HEK293 (cell line): ENCODE measurements at regions not wholly inside any gene's neighbourhood (a gene's known extent, or its start where the extent isn't known, plus 50 kb on each side); places are given as distances from the start of the nearest gene placed in this dataset.
"Not testable (repeated sequence)": the region's sequence is repeated elsewhere in the genome, so short reads cannot be mapped to it uniquely, and the experiment has no call there.

Experiments
- CTCF ChIA-PET: fragments of 350-600 bp; formaldehyde crosslinking; extraction: SDS; loops from one replicate; lab custom pipeline; 2021; ENCODE audit warnings: antibody characterized with exemption; lab: Yijun Ruan, JAX
- POLR2A ChIA-PET: fragments of 300-600 bp; formaldehyde crosslinking; extraction: SDS; loops from one replicate; lab custom pipeline; 2020; ENCODE audit warnings: antibody characterized with exemption, inconsistent platforms; lab: Yijun Ruan, JAX
- H3K27ac ChIP-seq: fragments of 200-500 bp; sonication (Bioruptor generic); 2 replicates; pipeline ENCODE4 v1.5.1; 2014; ENCODE audit warnings: low read depth, low read length, control low read depth, inconsistent platforms; ENCODE audit errors: extremely low read depth
- H3K36me3 ChIP-seq, 2 experiments: fragments of 200-500 bp in 1 of 2; sonication (Bioruptor generic) in 1 of 2; 1 replicate in 1 of 2; 2 replicates in 1 of 2; pipeline ENCODE4 v1.5.1; 2014 to 2017; ENCODE audit warnings: inconsistent platforms in 2 of 2, low read length in 2 of 2; ENCODE audit not compliant: control insufficient read depth in 2 of 2, insufficient read depth in 1 of 2
- H3K4me1 ChIP-seq: fragments of 200-500 bp; sonication (Bioruptor generic); 2 replicates; pipeline ENCODE4 v1.5.1; 2014; ENCODE audit warnings: mild to moderate bottlenecking, low read length, inconsistent platforms; ENCODE audit not compliant: control insufficient read depth, insufficient read depth
- H3K4me3 ChIP-seq: 2 replicates; pipeline ENCODE4 v1.5.1; 2011; ENCODE audit warnings: low read depth, mild to moderate bottlenecking, control low read depth, low read length, moderate library complexity
- H3K9me3 ChIP-seq: fragments of 200-500 bp; sonication (Bioruptor generic); 2 replicates; pipeline ENCODE4 v1.5.1; 2014; ENCODE audit warnings: low read depth, low read length, inconsistent platforms; ENCODE audit not compliant: control insufficient read depth, insufficient read depth
- BCL11A ChIP-seq: fragments of 450-650 bp; formaldehyde crosslinking; IDR thresholded peaks from 2 replicates; pipeline ENCODE4 v1.5.1; 2016; ENCODE audit warnings: low read depth, missing biosample characterization, missing genetic modification characterization
- HIC1 ChIP-seq: fragments of 450-650 bp; formaldehyde crosslinking; IDR thresholded peaks from 2 replicates; pipeline ENCODE4 v1.5.1; 2016; ENCODE audit warnings: missing biosample characterization, missing genetic modification characterization
- KLF9 ChIP-seq: fragments of 450-650 bp; formaldehyde crosslinking; IDR thresholded peaks from 2 replicates; pipeline ENCODE4 v1.5.1; 2016; ENCODE audit warnings: missing biosample characterization, missing genetic modification characterization, low read depth
- ZBTB17 ChIP-seq: fragments of 450-650 bp; formaldehyde crosslinking; IDR thresholded peaks from 2 replicates; pipeline ENCODE4 v1.5.1; 2016; ENCODE audit warnings: missing biosample characterization, missing genetic modification characterization
- ZFHX2 ChIP-seq: fragments of 450-650 bp; formaldehyde crosslinking; conservative IDR thresholded peaks from 2 replicates; pipeline ENCODE4 v1.5.1; 2016; ENCODE audit warnings: missing biosample characterization, missing genetic modification characterization
- ZNF138 ChIP-seq: fragments of 450-650 bp; formaldehyde crosslinking; IDR thresholded peaks from 2 replicates; pipeline ENCODE4 v1.5.1; 2016; ENCODE audit warnings: missing biosample characterization, missing genetic modification characterization, borderline replicate concordance
- ZNF140 ChIP-seq: fragments of 450-650 bp; formaldehyde crosslinking; IDR thresholded peaks from 2 replicates; pipeline ENCODE4 v1.5.1; 2016; ENCODE audit warnings: missing biosample characterization, missing genetic modification characterization
- ZNF155 ChIP-seq: fragments of 450-650 bp; formaldehyde crosslinking; IDR thresholded peaks from 2 replicates; pipeline ENCODE4 v1.5.1; 2016; ENCODE audit warnings: missing biosample characterization, missing genetic modification characterization
- ZNF221 ChIP-seq: fragments of 450-650 bp; formaldehyde crosslinking; IDR thresholded peaks from 2 replicates; pipeline ENCODE4 v1.5.1; 2017; ENCODE audit warnings: missing biosample characterization, missing genetic modification characterization, borderline replicate concordance
- ZNF23 ChIP-seq: fragments of 450-650 bp; formaldehyde crosslinking; IDR thresholded peaks from 2 replicates; pipeline ENCODE4 v1.5.1; 2016; ENCODE audit warnings: missing biosample characterization, missing genetic modification characterization, borderline replicate concordance
- ZNF350 ChIP-seq: fragments of 450-650 bp; formaldehyde crosslinking; IDR thresholded peaks from 2 replicates; pipeline ENCODE4 v1.5.0; 2017; ENCODE audit warnings: missing biosample characterization, mild to moderate bottlenecking, missing genetic modification characterization
- ZNF433 ChIP-seq: fragments of 450-650 bp; formaldehyde crosslinking; IDR thresholded peaks from 2 replicates; pipeline ENCODE4 v1.5.1; 2016; ENCODE audit warnings: missing biosample characterization, missing genetic modification characterization, low read depth
- ZNF518A ChIP-seq: fragments of 450-650 bp; formaldehyde crosslinking; conservative IDR thresholded peaks from 2 replicates; pipeline ENCODE4 v1.5.1; 2016; ENCODE audit warnings: low read depth, missing biosample characterization, missing genetic modification characterization
- ZNF548 ChIP-seq: fragments of 450-650 bp; formaldehyde crosslinking; IDR thresholded peaks from 2 replicates; pipeline ENCODE4 v1.5.1; 2016; ENCODE audit warnings: missing biosample characterization, missing genetic modification characterization
- ZNF580 ChIP-seq: fragments of 450-650 bp; formaldehyde crosslinking; IDR thresholded peaks from 2 replicates; pipeline ENCODE4 v1.5.1; 2016; ENCODE audit warnings: missing biosample characterization, missing genetic modification characterization
- ZNF596 ChIP-seq: fragments of 450-650 bp; IDR thresholded peaks from 2 replicates; pipeline ENCODE4 v1.5.0; 2018; ENCODE audit warnings: missing biosample characterization, mild to moderate bottlenecking, missing genetic modification characterization, moderate library complexity
- ZNF639 ChIP-seq: fragments of 450-650 bp; formaldehyde crosslinking; IDR thresholded peaks from 2 replicates; pipeline ENCODE4 v1.5.1; 2016; ENCODE audit warnings: missing biosample characterization, missing genetic modification characterization
- ZNF654 ChIP-seq: fragments of 450-650 bp; formaldehyde crosslinking; IDR thresholded peaks from 2 replicates; pipeline ENCODE4 v1.5.1; 2016; ENCODE audit warnings: low read depth, missing biosample characterization, missing genetic modification characterization
- ZNF658 ChIP-seq: fragments of 450-650 bp; formaldehyde crosslinking; IDR thresholded peaks from 2 replicates; pipeline ENCODE4; 2016; ENCODE audit warnings: missing biosample characterization, missing genetic modification characterization

DNA sequence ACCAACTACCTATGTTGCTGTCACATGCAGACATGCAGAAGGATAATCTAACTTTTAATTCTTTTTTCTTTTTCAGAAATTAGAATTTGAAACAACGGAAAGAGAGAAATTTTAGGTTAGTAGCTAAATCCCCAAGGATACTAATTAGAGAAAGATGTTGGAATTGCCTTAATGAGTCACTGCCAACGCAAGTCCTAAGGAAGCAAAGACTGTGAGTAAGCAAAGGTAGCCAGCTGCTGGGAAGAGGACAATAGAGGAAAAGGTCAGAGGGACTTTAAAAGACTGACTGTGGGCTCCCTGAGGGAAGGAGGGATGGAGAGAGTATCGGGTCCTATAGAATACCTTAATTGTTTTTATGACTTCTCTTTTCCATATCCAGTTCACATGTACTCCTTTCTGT lies 461.9 kb upstream of the PAPPA start:
- no peaks in the 10 kb centered on the region for H3K36me3 ChIP-seq
- H3K4me1 ChIP-seq: no peaks in the 10 kb centered on the region
- no peaks in the 10 kb centered on the region for H3K9me3 ChIP-seq
- TF ChIP-seq ZNF658 (tag by site-specific recombination): no peak
- TF ChIP-seq ZNF433: no peak
- no peak for TF ChIP-seq KLF9
- TF ChIP-seq ZNF639 (tag by site-specific recombination): no peak
- no peak for TF ChIP-seq ZNF548 (tag by site-specific recombination)
- no peak for TF ChIP-seq BCL11A
- no peak for TF ChIP-seq ZNF580 (tag by site-specific recombination)
- TF ChIP-seq ZBTB17 (tag by site-specific recombination): no peak
- TF ChIP-seq ZNF155: no peak
- no peak for TF ChIP-seq ZNF518A (tag by site-specific recombination)
- TF ChIP-seq HIC1: no peak
- no peak for TF ChIP-seq ZFHX2 (tag by site-specific recombination)
- no peak for TF ChIP-seq ZNF596 (tag by site-specific recombination)
- no peak for TF ChIP-seq ZNF221 (tag by site-specific recombination)
- no peak for TF ChIP-seq ZNF23 (tag by site-specific recombination)
- no peak for TF ChIP-seq ZNF138
- TF ChIP-seq ZNF654 (tag by site-specific recombination): no peak
- no peak for TF ChIP-seq ZNF350 (tag by site-specific recombination)
- no peak for TF ChIP-seq ZNF140 (tag by site-specific recombination)
- H3K27ac ChIP-seq: no peak overlapping the region
- CTCF ChIA-PET: interaction anchor here (1.6 kb wide), 1 partner anchor 100 kb away, joined by 3 read pairs; no protein-coding TSS in a partner anchor
- POLR2A ChIA-PET: no interaction called here
- H3K4me3 ChIP-seq: no peak overlapping the region

GRCh38 chr9:115692868-115693267 lies 460.7 kb upstream of the PAPPA start:
- H3K9me3 ChIP-seq, H3K27ac ChIP-seq, POLR2A ChIA-PET, H3K36me3 ChIP-seq, H3K4me3 ChIP-seq, H3K4me1 ChIP-seq: not testable (repeated sequence)
- CTCF ChIA-PET: interaction anchor here (0.6 to 1.7 kb wide), 8 partner anchors 16 to 1036 kb away, joined by 3 to 13 read pairs (median 3); no protein-coding TSS in a partner anchor
